DND-41 (cell line): ENCODE measurements at regions not wholly inside any gene's neighbourhood (a gene's known extent, or its start where the extent isn't known, plus 50 kb on each side); places are given as distances from the start of the nearest gene placed in this dataset.

ENCODE experiments used
- ATAC-seq: fragments of 200-7000 bp; cut with Tn5 transposase; 3 replicates; pipeline ENCODE4 v1.9.1; 2021; ENCODE audit warnings: low read depth; ENCODE audit not compliant: insufficient read depth
- DNase-seq: peaks from one replicate; pipeline ENCODE4 v3.0.0-alpha.2; 2020
- H2AFZ ChIP-seq: 2 replicates; pipeline ENCODE4 v1.6.0; 2012; ENCODE audit warnings: low read depth, low read length
- H3K27ac ChIP-seq: 2 replicates; pipeline ENCODE4 v1.5.1; 2012; ENCODE audit warnings: low read length, inconsistent platforms
- H3K27me3 ChIP-seq: fragments of 200-600 bp; sonication (generic); 2 replicates; pipeline ENCODE4 v1.6.0; 2012; ENCODE audit warnings: low read length, mild to moderate bottlenecking, inconsistent platforms; ENCODE audit not compliant: insufficient read depth, poor library complexity
- H3K36me3 ChIP-seq: 2 replicates; pipeline ENCODE4 v1.5.1; 2012; ENCODE audit warnings: low read length, inconsistent platforms; ENCODE audit not compliant: insufficient read depth
- H3K4me1 ChIP-seq: 2 replicates; pipeline ENCODE4 v1.5.1; 2012; ENCODE audit warnings: mild to moderate bottlenecking, low read length; ENCODE audit not compliant: insufficient read depth
- H3K4me2 ChIP-seq: 2 replicates; pipeline ENCODE4 v1.6.0; 2012; ENCODE audit warnings: mild to moderate bottlenecking, moderate library complexity, low read length, inconsistent platforms; ENCODE audit not compliant: insufficient read depth
- H3K4me3 ChIP-seq, 2 experiments: fragments of 200-600 bp in 1 of 2; shearing (Covaris generic) in 1 of 2; 2 replicates each; pipeline ENCODE4 v1.5.1; 2012 to 2016; ENCODE audit warnings: inconsistent platforms in 2 of 2, low read length in 2 of 2, mild to moderate bottlenecking in 2 of 2, low read depth in 1 of 2, moderate library complexity in 1 of 2
- H3K79me2 ChIP-seq: 2 replicates; pipeline ENCODE4 v1.6.0; 2012; ENCODE audit warnings: low read length, inconsistent platforms; ENCODE audit not compliant: insufficient read depth
- H3K9ac ChIP-seq: 2 replicates; pipeline ENCODE4 v1.6.0; 2012; ENCODE audit warnings: low read depth, mild to moderate bottlenecking, inconsistent platforms, low read length, moderate library complexity
- H3K9me3 ChIP-seq: 2 replicates; pipeline ENCODE4 v1.5.1; 2012; ENCODE audit warnings: low read length, moderate library complexity, mild to moderate bottlenecking, inconsistent platforms; ENCODE audit not compliant: insufficient read depth, severe bottlenecking
- H4K20me1 ChIP-seq: 2 replicates; pipeline ENCODE4 v1.6.0; 2012; ENCODE audit warnings: low read length; ENCODE audit not compliant: insufficient read depth
- CTCF ChIP-seq: IDR thresholded peaks from 2 replicates; pipeline ENCODE4 v1.5.1; 2012; ENCODE audit warnings: borderline replicate concordance, low read length, moderate library complexity, mild to moderate bottlenecking; ENCODE audit not compliant: poor library complexity, severe bottlenecking; ENCODE audit errors: extremely low read depth
- EZH2 ChIP-seq: IDR thresholded peaks from 3 replicates; pipeline ENCODE4 v1.6.1; 2012; ENCODE audit warnings: borderline replicate concordance, low read depth, mild to moderate bottlenecking, moderate library complexity, low read length, inconsistent platforms; ENCODE audit not compliant: severe bottlenecking

GRCh38 chr12:60159761-60160160, 563.9 kb downstream of the SLC16A7 start:
- DNase-seq (no peak), ATAC-seq (no peak)
- Histone ChIP-seq H3K4me2 (no peak overlapping the region), H2AFZ (no peak overlapping the region), H4K20me1 (no peaks in the 10 kb centered on the region), H3K36me3 (no peaks in the 10 kb centered on the region), H3K27ac (no peak overlapping the region), H3K4me3 (no peak overlapping the region), H3K79me2 (no peaks in the 10 kb centered on the region), H3K9ac (no peak overlapping the region), H3K9me3 (no peaks in the 10 kb centered on the region), H3K4me1 (no peaks in the 10 kb centered on the region), H3K27me3 (no peaks in the 10 kb centered on the region)
- TF ChIP-seq CTCF: no peak
- no peak for TF ChIP-seq EZH2

GRCh38 chr12:60162988-60163720, 567.3 kb downstream of the SLC16A7 start:
- Histone ChIP-seq H3K4me1 (no peaks in the 10 kb centered on the region), H3K9ac (no peak overlapping the region), H3K4me3 (no peak overlapping the region), H3K36me3 (no peaks in the 10 kb centered on the region), H4K20me1 (no peaks in the 10 kb centered on the region), H3K9me3 (no peaks in the 10 kb centered on the region), H3K27ac (no peak overlapping the region), H3K4me2 (no peak overlapping the region), H3K27me3 (no peaks in the 10 kb centered on the region), H3K79me2 (no peaks in the 10 kb centered on the region), H2AFZ (no peak overlapping the region)
- ATAC-seq (no peak), DNase-seq (no peak)
- no peak for TF ChIP-seq CTCF
- no peak for TF ChIP-seq EZH2

- no peaks in the 10 kb centered on the region for H3K4me1 ChIP-seq
- no peak overlapping the region for H3K4me2 ChIP-seq
- no peaks in the 10 kb centered on the region for H3K9me3 ChIP-seq
- no peak overlapping the region for H3K4me3 ChIP-seq
- H4K20me1 ChIP-seq: no peaks in the 10 kb centered on the region
- H3K79me2 ChIP-seq: no peaks in the 10 kb centered on the region
- H3K36me3 ChIP-seq: no peaks in the 10 kb centered on the region
- DNase-seq (no peak), ATAC-seq (no peak)
- TF ChIP-seq EZH2 (no peak), CTCF (no peak)
- H3K27ac ChIP-seq: no peak overlapping the region
- no peak overlapping the region for H3K9ac ChIP-seq
- H3K27me3 ChIP-seq: no peaks in the 10 kb centered on the region
- no peak overlapping the region for H2AFZ ChIP-seq
Observed at GRCh38 chr12:60165781-60166180, 570.0 kb downstream of the SLC16A7 start.
